ENCODE measurements at regions not wholly inside any gene's neighbourhood (a gene's known extent, or its start where the extent isn't known, plus 50 kb on each side); places are given as distances from the start of the nearest gene placed in this dataset.
"Not testable (repeated sequence)": the region's sequence is repeated elsewhere in the genome, so short reads cannot be mapped to it uniquely, and the experiment has no call there.

GRCh38 chr1:213514408-213515179 is 463.6 kb downstream of the RPS6KC1 start:
- H3K27ac ChIP-seq (ENCODE audit: low read length); H3K79me2 ChIP-seq (replicated peaks; ENCODE audit: insufficient read depth, low read length); H3K36me3 ChIP-seq (ENCODE audit: insufficient read depth, low read length): not testable (repeated sequence)

DNA sequence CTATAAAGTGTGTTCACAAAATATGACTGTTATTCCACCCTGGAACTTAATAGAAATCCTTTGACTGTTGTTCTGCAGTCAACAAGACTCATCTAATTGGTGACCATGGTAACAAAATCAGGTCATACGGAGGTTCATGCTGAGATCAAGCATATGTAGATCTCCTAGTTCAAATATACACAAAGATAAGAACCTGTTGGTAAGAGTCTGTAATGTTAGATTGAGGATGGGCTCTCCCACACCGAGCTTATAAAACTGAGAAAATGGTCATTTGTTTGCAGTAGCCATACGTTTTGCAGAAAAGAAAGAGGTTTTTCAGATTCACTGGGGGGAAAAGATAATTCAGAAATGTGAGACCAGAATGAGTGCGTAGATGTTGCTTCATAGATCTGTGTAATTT is 468.1 kb downstream of the RPS6KC1 start:
- Histone ChIP-seq H3K36me3 (ENCODE audit: insufficient read depth, low read length) (no peaks in the 10 kb centered on the region), H3K79me2 (replicated peaks; ENCODE audit: insufficient read depth, low read length) (no peaks in the 10 kb centered on the region), H3F3A (ENCODE audit: insufficient read depth, low read length, poor library complexity, severe bottlenecking) (no peaks in the 10 kb centered on the region), H2AFZ (ENCODE audit: low read depth, low read length) (no peak overlapping the region), H3K4me2 (ENCODE audit: low read length) (no peak overlapping the region), H3K27ac (ENCODE audit: low read length) (no peak overlapping the region), H3K4me3 (ENCODE audit: low read length) (no peak overlapping the region), H3K9ac (ENCODE audit: low read length) (no peak overlapping the region), H3K27me3 (ENCODE audit: insufficient read depth, low read depth, low read length) (no peaks in the 10 kb centered on the region), H3K9me2 (ENCODE audit: insufficient read depth, low read length) (no peaks in the 10 kb centered on the region), H4K20me1 (ENCODE audit: insufficient read depth) (no peaks in the 10 kb centered on the region), H3K9me3 (ENCODE audit: low read length) (no peaks in the 10 kb centered on the region)
- TF ChIP-seq POLR2AphosphoS5 (IDR thresholded peaks at IDR 0.05) (no peak), SMC3 (conservative IDR thresholded peaks at IDR 0.05; ENCODE audit: poor library complexity) (no peak), EZH2 (IDR thresholded peaks at IDR 0.05; ENCODE audit: borderline replicate concordance, insufficient read depth, low read length, poor library complexity, severe bottlenecking) (no peak), RAD21 (conservative IDR thresholded peaks at IDR 0.05) (no peak), MXI1 (conservative IDR thresholded peaks at IDR 0.05; ENCODE audit: poor library complexity, severe bottlenecking) (no peak), EP300 (conservative IDR thresholded peaks at IDR 0.05; ENCODE audit: poor library complexity, severe bottlenecking) (no peak), TAF1 (IDR thresholded peaks at IDR 0.05; ENCODE audit: low read depth) (no peak)
- TF ChIP-seq, protein P1, sequence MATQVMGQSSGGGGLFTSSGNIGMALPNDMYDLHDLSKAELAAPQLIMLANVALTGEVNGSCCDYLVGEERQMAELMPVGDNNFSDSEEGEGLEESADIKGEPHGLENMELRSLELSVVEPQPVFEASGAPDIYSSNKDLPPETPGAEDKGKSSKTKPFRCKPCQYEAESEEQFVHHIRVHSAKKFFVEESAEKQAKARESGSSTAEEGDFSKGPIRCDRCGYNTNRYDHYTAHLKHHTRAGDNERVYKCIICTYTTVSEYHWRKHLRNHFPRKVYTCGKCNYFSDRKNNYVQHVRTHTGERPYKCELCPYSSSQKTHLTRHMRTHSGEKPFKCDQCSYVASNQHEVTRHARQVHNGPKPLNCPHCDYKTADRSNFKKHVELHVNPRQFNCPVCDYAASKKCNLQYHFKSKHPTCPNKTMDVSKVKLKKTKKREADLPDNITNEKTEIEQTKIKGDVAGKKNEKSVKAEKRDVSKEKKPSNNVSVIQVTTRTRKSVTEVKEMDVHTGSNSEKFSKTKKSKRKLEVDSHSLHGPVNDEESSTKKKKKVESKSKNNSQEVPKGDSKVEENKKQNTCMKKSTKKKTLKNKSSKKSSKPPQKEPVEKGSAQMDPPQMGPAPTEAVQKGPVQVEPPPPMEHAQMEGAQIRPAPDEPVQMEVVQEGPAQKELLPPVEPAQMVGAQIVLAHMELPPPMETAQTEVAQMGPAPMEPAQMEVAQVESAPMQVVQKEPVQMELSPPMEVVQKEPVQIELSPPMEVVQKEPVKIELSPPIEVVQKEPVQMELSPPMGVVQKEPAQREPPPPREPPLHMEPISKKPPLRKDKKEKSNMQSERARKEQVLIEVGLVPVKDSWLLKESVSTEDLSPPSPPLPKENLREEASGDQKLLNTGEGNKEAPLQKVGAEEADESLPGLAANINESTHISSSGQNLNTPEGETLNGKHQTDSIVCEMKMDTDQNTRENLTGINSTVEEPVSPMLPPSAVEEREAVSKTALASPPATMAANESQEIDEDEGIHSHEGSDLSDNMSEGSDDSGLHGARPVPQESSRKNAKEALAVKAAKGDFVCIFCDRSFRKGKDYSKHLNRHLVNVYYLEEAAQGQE (IDR thresholded peaks at IDR 0.05; ENCODE audit: borderline replicate concordance), result no peak
- TF ChIP-seq, protein P2, sequence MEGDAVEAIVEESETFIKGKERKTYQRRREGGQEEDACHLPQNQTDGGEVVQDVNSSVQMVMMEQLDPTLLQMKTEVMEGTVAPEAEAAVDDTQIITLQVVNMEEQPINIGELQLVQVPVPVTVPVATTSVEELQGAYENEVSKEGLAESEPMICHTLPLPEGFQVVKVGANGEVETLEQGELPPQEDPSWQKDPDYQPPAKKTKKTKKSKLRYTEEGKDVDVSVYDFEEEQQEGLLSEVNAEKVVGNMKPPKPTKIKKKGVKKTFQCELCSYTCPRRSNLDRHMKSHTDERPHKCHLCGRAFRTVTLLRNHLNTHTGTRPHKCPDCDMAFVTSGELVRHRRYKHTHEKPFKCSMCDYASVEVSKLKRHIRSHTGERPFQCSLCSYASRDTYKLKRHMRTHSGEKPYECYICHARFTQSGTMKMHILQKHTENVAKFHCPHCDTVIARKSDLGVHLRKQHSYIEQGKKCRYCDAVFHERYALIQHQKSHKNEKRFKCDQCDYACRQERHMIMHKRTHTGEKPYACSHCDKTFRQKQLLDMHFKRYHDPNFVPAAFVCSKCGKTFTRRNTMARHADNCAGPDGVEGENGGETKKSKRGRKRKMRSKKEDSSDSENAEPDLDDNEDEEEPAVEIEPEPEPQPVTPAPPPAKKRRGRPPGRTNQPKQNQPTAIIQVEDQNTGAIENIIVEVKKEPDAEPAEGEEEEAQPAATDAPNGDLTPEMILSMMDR (IDR thresholded peaks at IDR 0.05; ENCODE audit: poor library complexity, severe bottlenecking), result no peak

More at GRCh38 chr1:213514408-213515179, 463.6 kb downstream of the RPS6KC1 start:
- not testable (repeated sequence) for H3K9me3 ChIP-seq (ENCODE audit: low read length); H4K20me1 ChIP-seq (ENCODE audit: insufficient read depth); H3K4me2 ChIP-seq (ENCODE audit: low read length); H3K4me3 ChIP-seq (ENCODE audit: low read length); H3K27me3 ChIP-seq (ENCODE audit: insufficient read depth, low read depth, low read length); H3F3A ChIP-seq (ENCODE audit: insufficient read depth, low read length, poor library complexity, severe bottlenecking); H3K9ac ChIP-seq (ENCODE audit: low read length); H3K9me2 ChIP-seq (ENCODE audit: insufficient read depth, low read length); H2AFZ ChIP-seq (ENCODE audit: low read depth, low read length)
